Upper lobe of left lung (tissue), 6 donors: ENCODE measurements at regions not wholly inside any gene's neighbourhood (a gene's known extent, or its start where the extent isn't known, plus 50 kb on each side); places are given as distances from the start of the nearest gene placed in this dataset.

Experiments
- ATAC-seq, 2 donors: fragments of 200-7000 bp; cut with Tn5 transposase; one replicate each; pipeline ENCODE4 v1.9.1; 2022; ENCODE audit warnings: mild to moderate bottlenecking in 2 of 2, moderate library complexity in 2 of 2; ENCODE audit not compliant: low FRiP score in 2 of 2
- DNase-seq, 2 donors: peaks; one replicate each; pipeline ENCODE4 v3.0.0-alpha.2; 2019 to 2020
- H3K27ac ChIP-seq, 4 donors: fragments of 200-600 bp; sonication (generic); one replicate each; pipeline ENCODE4 v1.5.1; 2016 to 2019
- H3K27me3 ChIP-seq, 4 donors: fragments of 200-600 bp; sonication (generic); one replicate each; pipeline ENCODE4 v1.5.1; 2017 to 2019
- H3K36me3 ChIP-seq, 4 donors: fragments of 200-600 bp; sonication (generic); one replicate each; pipeline ENCODE4 v1.5.1; 2016 to 2019
- H3K4me1 ChIP-seq, 4 donors: fragments of 200-600 bp; sonication (generic); one replicate each; pipeline ENCODE4 v1.5.1; 2018 to 2019
- H3K4me3 ChIP-seq, 4 donors: fragments of 200-600 bp; sonication (generic); one replicate each; pipeline ENCODE4 v1.5.1; 2017 to 2019; ENCODE audit warnings: mild to moderate bottlenecking in 2 of 4, moderate library complexity in 1 of 4
- H3K9me3 ChIP-seq, 4 donors: fragments of 200-600 bp; sonication (generic); one replicate each; pipeline ENCODE4 v1.5.1; 2018 to 2019
- EP300 ChIP-seq, 4 donors: sonication (generic); formaldehyde crosslinking; IDR thresholded peaks; one replicate each; pipeline ENCODE4 v1.5.1; 2017; ENCODE audit warnings: antibody characterized with exemption in 4 of 4, control low read depth in 2 of 4
- POLR2A ChIP-seq, 4 donors: fragments of 450-650 bp; IDR thresholded peaks; one replicate each; pipeline ENCODE4 v1.5.1; 2016 to 2017; ENCODE audit warnings: antibody characterized with exemption in 4 of 4, mild to moderate bottlenecking in 2 of 4
- POLR2AphosphoS5 ChIP-seq, 2 donors: sonication (generic); formaldehyde crosslinking; IDR thresholded peaks; one replicate each; pipeline ENCODE4 v1.5.1; 2017; ENCODE audit warnings: antibody characterized with exemption in 2 of 2
- WGBS, 2 donors: methylation state at CpG; one replicate each; pipeline ENCODE4 v1.1.5; 2017 to 2018; 5-methylcytosine and 5-hydroxymethylcytosine counted together
- TF ChIP-seq, protein P1 (sequence below), 6 experiments: fragments of 450-650 bp in 4 of 6; fragments of 200-600 bp in 2 of 6; sonication (generic) in 2 of 6; IDR thresholded peaks; one replicate each; pipeline ENCODE4 v1.5.1; 2016 to 2019; ENCODE audit warnings: antibody characterized with exemption in 6 of 6
- donor health status: DM: no; HTN: no; CAD: no; lungs with moderate emphysema.
- donor health status: DM: no; HTN: yes; CAD: no; lungs with severe emphysema.

DNA sequence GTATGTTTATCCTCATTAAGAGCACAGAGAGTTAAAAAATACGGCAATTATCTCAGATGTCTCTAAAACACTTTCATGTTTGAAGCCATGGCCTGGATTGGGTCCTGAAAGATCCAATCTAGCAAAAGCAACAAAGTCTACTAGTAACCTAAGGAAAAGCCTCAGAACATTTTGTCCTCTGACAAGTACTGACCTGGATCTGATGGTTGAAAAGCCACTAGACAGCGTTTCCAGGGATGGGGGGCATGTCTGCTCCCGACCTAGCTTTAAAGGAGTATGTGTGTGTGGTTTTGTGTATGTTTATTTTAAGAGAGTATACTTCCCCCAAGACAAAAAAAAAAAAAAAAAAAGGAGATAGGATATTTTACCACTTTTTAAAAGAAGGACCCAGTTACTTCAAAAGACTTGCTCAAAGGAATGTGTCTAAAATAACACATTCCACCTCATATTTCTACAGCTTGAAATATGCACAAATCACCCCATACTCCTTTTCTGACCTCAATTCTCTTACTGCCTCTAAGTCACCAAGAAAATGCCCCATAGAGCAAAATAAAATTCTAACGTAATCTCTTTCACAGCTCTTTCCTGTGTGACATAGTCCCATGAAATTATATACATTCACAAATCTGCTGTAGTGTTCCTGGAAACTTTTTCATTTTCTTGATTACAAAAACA, 189.0 kb upstream of the TTC29 start:
- Histone ChIP-seq H3K9me3 (no peaks in the 10 kb centered on the region), H3K27me3 (no peaks in the 10 kb centered on the region), H3K36me3 (no peaks in the 10 kb centered on the region), H3K27ac (no peak overlapping the region), H3K4me1 (peaks cover 0 to 5% (median 0%) of the 10 kb centered on the region in 4 donors), H3K4me3 (no peak overlapping the region)
- WGBS, 2 donors, result 63% methylated on average over 4 of the region's 4 CpGs
- no peak for DNase-seq
- no peak for ATAC-seq
- TF ChIP-seq POLR2A (IDR thresholded peaks at IDR 0.05) (no peak), EP300 (IDR thresholded peaks at IDR 0.05) (no peak), POLR2AphosphoS5 (IDR thresholded peaks at IDR 0.05) (no peak)
- TF ChIP-seq, protein P1, sequence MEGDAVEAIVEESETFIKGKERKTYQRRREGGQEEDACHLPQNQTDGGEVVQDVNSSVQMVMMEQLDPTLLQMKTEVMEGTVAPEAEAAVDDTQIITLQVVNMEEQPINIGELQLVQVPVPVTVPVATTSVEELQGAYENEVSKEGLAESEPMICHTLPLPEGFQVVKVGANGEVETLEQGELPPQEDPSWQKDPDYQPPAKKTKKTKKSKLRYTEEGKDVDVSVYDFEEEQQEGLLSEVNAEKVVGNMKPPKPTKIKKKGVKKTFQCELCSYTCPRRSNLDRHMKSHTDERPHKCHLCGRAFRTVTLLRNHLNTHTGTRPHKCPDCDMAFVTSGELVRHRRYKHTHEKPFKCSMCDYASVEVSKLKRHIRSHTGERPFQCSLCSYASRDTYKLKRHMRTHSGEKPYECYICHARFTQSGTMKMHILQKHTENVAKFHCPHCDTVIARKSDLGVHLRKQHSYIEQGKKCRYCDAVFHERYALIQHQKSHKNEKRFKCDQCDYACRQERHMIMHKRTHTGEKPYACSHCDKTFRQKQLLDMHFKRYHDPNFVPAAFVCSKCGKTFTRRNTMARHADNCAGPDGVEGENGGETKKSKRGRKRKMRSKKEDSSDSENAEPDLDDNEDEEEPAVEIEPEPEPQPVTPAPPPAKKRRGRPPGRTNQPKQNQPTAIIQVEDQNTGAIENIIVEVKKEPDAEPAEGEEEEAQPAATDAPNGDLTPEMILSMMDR (IDR thresholded peaks at IDR 0.05), result no peak

DNA sequence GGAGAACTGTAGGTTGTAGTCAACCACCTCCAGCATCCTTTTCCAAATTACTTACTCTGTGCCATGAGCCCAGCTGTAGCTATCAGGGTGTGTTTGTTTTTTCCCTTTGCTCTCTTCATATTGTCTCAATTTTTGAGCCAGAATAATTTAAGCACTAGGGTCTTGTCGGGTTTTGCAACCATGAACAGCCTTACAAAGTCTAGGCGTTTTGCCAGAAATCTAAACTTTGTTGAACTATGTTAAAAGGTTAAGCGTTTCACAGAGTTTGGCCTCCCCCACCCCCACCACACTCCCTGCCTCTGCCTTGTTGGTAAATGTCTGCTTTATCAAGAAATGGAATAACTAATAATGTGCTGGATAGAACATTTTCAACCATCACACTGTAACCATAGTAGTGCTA, 190.6 kb upstream of the TTC29 start:
- ATAC-seq (no peak), DNase-seq (peak in 1 of 2 donors; percentile 24)
- TF ChIP-seq POLR2A (IDR thresholded peaks at IDR 0.05) (no peak), EP300 (IDR thresholded peaks at IDR 0.05) (no peak), POLR2AphosphoS5 (IDR thresholded peaks at IDR 0.05) (no peak)
- TF ChIP-seq, protein P1 (IDR thresholded peaks at IDR 0.05), result no peak
- H3K36me3 ChIP-seq, result no peaks in the 10 kb centered on the region
- H3K4me3 ChIP-seq, result no peak overlapping the region
- WGBS, 2 donors, result 22 to 51% methylated on average over 3 of the region's 3 CpGs
- peak overlapping the region in 3 of 4 donors; percentile 21 to 52 (median 26) for H3K27ac ChIP-seq
- peaks cover 0 to 5% (median 0%) of the 10 kb centered on the region in 4 donors for H3K4me1 ChIP-seq
- H3K9me3 ChIP-seq, result no peaks in the 10 kb centered on the region
- no peaks in the 10 kb centered on the region for H3K27me3 ChIP-seq

DNA sequence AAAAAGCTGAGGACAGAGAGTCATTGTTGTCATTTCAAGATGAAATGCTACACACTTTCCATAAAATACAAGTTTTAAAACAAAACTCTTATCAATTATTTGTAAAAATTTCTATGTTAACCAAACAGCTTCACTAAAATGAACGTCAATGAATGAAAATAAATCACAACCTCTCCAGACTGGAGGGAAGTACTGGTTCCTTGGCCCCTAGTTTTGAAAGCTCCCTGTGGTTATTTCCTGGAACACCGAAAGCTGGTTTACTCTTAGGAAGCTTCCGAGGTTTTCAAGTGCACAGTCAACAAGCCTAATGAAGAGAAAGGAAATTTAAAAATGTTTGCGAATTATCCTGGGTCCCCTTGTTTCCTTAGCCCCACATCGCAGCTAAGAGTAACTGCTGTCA, 191.1 kb upstream of the TTC29 start:
- no peak for DNase-seq
- Histone ChIP-seq H3K4me1 (peaks cover 0 to 5% (median 0%) of the 10 kb centered on the region in 4 donors), H3K9me3 (no peaks in the 10 kb centered on the region), H3K27ac (peak overlapping the region; percentile 21 to 52 (median 31)), H3K4me3 (no peak overlapping the region), H3K27me3 (no peaks in the 10 kb centered on the region), H3K36me3 (no peaks in the 10 kb centered on the region)
- no peak for ATAC-seq
- WGBS, 2 donors, result 25 to 30% methylated on average over 5 of the region's 5 CpGs
- TF ChIP-seq, protein P1 (IDR thresholded peaks at IDR 0.05), result no peak
- TF ChIP-seq POLR2A (IDR thresholded peaks at IDR 0.05) (no peak), POLR2AphosphoS5 (IDR thresholded peaks at IDR 0.05) (no peak), EP300 (IDR thresholded peaks at IDR 0.05) (no peak)

DNA sequence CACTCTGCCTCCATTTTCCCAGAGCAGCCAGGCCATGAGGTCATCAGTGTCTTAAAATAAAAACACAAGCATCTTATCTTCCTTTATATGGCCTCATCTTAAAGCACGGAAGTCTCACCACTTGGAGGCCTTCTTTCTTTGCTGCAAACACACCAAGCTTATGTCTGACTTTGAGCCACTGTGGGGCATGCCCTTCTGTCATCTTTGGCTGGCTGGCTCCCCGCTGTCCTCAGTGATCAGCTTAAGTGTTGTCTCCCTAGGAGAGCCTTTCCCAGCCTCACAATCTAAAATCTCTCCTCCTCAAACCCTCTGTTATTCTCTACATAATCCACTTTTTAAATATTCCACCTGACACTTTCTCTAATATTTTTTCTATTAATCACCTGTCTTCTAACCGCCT, 191.6 kb upstream of the TTC29 start:
- DNase-seq (no peak), ATAC-seq (no peak)
- Histone ChIP-seq H3K27ac (peak overlapping the region; percentile 21 to 52 (median 31)), H3K4me1 (peaks cover 0 to 5% (median 0%) of the 10 kb centered on the region in 4 donors), H3K9me3 (no peaks in the 10 kb centered on the region), H3K4me3 (no peak overlapping the region), H3K27me3 (no peaks in the 10 kb centered on the region), H3K36me3 (no peaks in the 10 kb centered on the region)
- TF ChIP-seq EP300 (IDR thresholded peaks at IDR 0.05) (no peak), POLR2A (IDR thresholded peaks at IDR 0.05) (no peak), POLR2AphosphoS5 (IDR thresholded peaks at IDR 0.05) (no peak)
- TF ChIP-seq, protein P1 (IDR thresholded peaks at IDR 0.05), result no peak
- 84 to 88% methylated on average over 3 of the region's 3 CpGs for WGBS, 2 donors

DNA sequence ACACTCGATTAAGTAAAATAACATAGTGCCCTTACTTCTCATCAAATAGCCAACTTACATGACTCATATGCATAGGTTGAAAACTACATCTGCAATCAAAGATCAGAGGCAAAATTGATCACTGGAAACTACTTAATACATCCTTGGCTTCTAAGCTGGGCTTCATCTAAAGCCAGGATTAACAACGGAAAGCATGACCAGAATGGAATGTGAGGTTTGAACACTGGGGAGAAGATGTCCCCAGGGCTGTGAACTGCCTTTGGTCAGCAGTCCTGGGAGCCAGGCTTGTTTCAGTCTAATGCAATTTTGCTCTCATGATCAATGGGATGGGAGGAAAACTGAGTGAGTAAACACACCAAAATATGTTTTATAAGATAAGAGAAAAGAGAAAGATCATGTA, 192.5 kb upstream of the TTC29 start:
- no peaks in the 10 kb centered on the region for H3K9me3 ChIP-seq
- TF ChIP-seq, protein P1 (IDR thresholded peaks at IDR 0.05), result no peak
- TF ChIP-seq EP300 (IDR thresholded peaks at IDR 0.05) (no peak), POLR2AphosphoS5 (IDR thresholded peaks at IDR 0.05) (no peak), POLR2A (IDR thresholded peaks at IDR 0.05) (no peak)
- peaks cover 0 to 5% (median 0%) of the 10 kb centered on the region in 4 donors for H3K4me1 ChIP-seq
- no peaks in the 10 kb centered on the region for H3K36me3 ChIP-seq
- no peak for ATAC-seq
- no peak for DNase-seq
- H3K27ac ChIP-seq, result no peak overlapping the region
- H3K4me3 ChIP-seq, result no peak overlapping the region
- H3K27me3 ChIP-seq, result no peaks in the 10 kb centered on the region
- 77 to 80% methylated on average over 2 of the region's 2 CpGs for WGBS, 2 donors
